Fibroblast of mammary gland (primary cell): ENCODE measurements at regions not wholly inside any gene's neighbourhood (a gene's known extent, or its start where the extent isn't known, plus 50 kb on each side); places are given as distances from the start of the nearest gene placed in this dataset.

Experiments
- DNase-seq: peaks from one replicate; pipeline ENCODE4 v3.0.0-alpha.2; 2010; ENCODE audit warnings: low read depth
- H3K4me3 ChIP-seq: 2 replicates; pipeline ENCODE4 v1.5.1; 2011; ENCODE audit warnings: low read depth, mild to moderate bottlenecking, low read length, moderate library complexity; ENCODE audit not compliant: control insufficient read depth
- TF ChIP-seq, protein P1 (sequence below): conservative IDR thresholded peaks from 2 replicates; pipeline ENCODE4 v1.5.1; 2011; ENCODE audit warnings: low read depth, low read length, inconsistent platforms; ENCODE audit not compliant: control insufficient read depth, insufficient read depth

DNA sequence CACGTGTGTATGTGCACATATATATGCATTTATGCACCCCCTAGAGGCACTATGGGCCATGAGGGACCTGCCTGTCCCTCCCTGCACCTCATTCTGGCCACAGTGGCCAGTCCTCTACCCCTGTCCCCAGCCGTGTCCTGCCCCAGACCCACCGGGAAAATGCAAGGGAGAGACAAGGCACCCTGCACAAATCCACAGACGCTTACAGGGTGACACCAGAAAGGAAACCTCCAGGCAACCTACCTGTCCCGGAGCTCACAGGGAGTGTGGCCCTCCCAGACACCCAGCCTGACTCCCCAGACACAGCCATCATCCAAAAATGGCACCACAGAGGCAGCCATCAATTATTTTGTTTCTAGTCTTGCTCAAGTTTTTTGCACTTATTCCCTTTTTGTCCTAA is 440.4 kb downstream of the SOX9 start:
- no peak overlapping the region for H3K4me3 ChIP-seq
- no peak for DNase-seq
- TF ChIP-seq, protein P1, sequence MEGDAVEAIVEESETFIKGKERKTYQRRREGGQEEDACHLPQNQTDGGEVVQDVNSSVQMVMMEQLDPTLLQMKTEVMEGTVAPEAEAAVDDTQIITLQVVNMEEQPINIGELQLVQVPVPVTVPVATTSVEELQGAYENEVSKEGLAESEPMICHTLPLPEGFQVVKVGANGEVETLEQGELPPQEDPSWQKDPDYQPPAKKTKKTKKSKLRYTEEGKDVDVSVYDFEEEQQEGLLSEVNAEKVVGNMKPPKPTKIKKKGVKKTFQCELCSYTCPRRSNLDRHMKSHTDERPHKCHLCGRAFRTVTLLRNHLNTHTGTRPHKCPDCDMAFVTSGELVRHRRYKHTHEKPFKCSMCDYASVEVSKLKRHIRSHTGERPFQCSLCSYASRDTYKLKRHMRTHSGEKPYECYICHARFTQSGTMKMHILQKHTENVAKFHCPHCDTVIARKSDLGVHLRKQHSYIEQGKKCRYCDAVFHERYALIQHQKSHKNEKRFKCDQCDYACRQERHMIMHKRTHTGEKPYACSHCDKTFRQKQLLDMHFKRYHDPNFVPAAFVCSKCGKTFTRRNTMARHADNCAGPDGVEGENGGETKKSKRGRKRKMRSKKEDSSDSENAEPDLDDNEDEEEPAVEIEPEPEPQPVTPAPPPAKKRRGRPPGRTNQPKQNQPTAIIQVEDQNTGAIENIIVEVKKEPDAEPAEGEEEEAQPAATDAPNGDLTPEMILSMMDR: no peak

DNA sequence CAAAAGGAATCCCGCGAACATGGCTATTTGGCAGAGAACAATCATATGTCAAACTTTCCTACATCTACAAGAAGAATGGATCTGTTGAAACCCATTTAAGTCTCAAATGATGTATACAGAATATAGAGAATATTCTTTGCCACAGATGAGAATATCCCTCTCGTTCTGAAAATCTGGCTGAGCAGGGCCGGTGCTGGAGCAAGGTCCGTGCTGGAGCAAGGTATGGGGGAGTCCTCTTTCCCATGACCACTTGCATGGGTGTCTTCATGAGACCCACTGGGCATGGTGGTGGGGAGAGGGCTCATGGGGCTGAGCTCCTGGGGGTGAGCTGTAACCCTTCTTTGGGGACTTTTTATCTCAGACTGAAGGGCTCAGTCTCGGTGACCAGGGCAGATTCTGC is 440.9 kb downstream of the SOX9 start:
- no peak overlapping the region for H3K4me3 ChIP-seq
- TF ChIP-seq, protein P1: no peak
- no peak for DNase-seq

DNA sequence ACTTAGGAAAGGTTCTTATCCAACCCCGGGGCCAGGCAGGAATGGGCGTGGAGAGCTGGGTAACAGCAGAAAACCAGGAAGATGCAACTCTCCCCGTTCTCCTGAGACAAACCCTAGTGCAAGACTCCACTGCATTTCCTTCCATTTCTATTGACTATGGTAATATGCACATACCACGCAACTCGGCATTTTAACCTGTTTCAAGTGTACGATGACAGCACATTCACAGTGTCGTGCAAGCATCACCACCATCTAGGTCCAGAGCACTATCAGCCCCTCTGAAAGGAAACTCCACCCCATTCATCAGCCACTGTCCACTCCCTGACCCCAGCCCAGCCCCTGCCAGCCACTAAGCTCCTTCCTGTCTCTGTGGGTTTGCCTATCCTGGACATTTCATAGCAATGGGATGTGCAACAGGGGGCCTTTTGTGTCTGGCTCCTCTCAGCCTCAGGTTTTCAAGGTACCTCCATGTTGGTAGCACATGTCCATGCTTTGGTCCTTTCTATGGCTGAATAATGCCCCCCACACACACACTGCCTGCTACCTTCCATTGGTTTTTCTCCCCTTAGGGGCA is 441.9 kb downstream of the SOX9 start:
- no peak overlapping the region for H3K4me3 ChIP-seq
- DNase-seq: no peak
- TF ChIP-seq, protein P1: no peak

DNA sequence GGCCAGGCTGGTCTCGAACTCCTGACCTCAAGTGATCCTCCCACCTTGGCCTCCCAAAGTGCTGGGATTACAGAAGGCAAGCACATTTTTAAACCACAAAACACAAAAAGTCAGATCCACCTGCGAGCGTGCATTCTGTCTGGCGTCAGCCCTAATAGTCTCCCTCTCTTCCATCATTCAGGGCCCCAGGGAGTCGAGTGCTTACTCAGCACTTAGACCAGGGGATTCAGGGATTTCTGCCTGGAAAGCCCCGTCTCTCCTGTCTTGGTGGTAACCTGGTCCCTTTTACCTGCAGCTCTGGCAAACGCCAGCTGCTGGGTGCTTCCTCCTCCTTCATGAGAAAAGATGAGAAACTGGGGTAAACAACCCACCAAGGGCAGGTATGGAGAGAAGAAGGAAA is 443.1 kb downstream of the SOX9 start:
- DNase-seq: no peak
- no peak overlapping the region for H3K4me3 ChIP-seq
- TF ChIP-seq, protein P1: no peak

DNA sequence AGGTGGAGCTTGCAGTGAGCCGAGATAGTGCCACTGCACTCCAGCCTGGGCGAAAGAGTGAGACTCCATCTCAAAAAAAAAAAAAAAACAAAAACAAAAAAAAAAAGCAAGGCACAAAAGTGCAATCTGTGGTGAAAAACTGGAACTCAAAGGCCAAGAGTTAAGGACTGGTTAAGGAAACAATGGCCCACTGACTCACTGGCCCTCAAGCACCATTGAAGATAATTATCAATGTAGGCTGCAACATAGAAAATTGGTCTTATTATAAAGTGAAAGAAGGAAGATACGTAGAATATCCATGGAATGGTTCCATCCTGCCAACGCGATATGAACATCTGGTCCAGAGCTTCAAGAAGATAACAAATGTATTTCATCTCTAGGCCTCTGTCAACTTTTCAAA is 444.2 kb downstream of the SOX9 start:
- DNase-seq: no peak
- H3K4me3 ChIP-seq: no peak overlapping the region
- TF ChIP-seq, protein P1: no peak

DNA sequence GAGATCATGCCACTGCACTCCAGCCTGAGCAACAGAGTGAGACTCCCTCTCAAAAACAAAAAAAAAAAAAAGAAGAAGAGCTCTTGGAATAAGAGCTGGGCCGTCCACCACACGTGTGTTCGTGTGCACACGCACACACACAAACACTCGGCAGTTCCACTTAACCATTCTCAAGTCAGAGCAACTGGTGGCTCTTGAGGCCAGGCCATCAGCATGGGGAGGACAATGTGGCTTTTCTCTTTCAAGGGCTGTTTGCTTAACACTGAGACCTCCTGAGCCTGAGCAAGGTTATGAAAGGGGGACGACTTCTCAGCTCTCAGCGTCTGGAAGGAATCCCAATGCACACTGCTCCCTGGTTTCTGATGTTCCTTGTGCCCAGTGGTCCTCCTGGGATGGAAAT is 444.9 kb downstream of the SOX9 start:
- H3K4me3 ChIP-seq: no peak overlapping the region

More for the DNA sequence above, 444.9 kb downstream of the SOX9 start:
- TF ChIP-seq, protein P1: no peak
- no peak for DNase-seq
